ENCODE measurements at regions not wholly inside any gene's neighbourhood (a gene's known extent, or its start where the extent isn't known, plus 50 kb on each side); places are given as distances from the start of the nearest gene placed in this dataset.
"Not testable (repeated sequence)": the region's sequence is repeated elsewhere in the genome, so short reads cannot be mapped to it uniquely, and the experiment has no call there.

GRCh38 chr11:67776852-67777520 lies 102.6 kb upstream of the ALDH3B2 start:
- no peak for DNase-seq (ENCODE audit: low read depth in 1 of 2, low spot score in 1 of 2)

GRCh38 chr11:67774175-67774574 lies 99.8 kb upstream of the ALDH3B2 start:
- not testable (repeated sequence) for DNase-seq (ENCODE audit: low read depth in 1 of 2, low spot score in 1 of 2)

DNA sequence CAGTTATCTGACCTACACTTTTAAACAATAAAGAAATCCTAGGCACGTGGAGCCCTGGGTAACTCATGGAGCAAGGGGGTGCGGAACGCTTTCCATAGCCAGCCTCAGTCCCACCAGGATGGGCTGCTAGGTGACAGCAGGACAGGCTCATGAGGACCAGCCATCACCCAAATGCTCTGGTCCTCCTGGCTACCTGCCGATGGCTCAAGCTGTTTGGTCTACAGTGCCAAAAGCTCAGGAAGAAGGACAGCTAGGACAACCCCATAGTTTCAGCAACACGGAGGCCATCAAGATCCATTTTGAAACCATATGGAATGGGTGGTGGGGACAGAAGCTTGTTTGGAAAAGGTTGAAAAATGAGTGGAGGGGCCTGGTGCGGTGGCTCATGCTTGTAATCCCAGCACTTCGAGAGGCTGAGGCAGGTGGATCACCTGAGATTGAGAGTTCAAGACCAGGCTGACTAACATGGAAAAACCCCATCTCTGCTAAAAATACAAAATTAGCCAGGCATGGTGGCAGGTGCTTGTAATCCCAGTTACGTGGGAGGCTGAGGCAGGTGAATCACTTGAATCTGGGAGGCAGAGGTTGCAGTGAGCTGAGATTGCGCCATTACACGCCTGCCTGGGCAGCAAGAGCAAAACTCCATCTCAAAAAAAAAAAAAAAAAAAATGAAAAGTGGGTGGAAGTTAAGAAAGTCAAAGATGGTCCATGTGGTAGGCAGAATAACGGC lies 93.7 kb upstream of the ALDH3B2 start:
- DNase-seq (ENCODE audit: low read depth in 1 of 2, low spot score in 1 of 2) = not testable (repeated sequence)

- not testable (repeated sequence) for DNase-seq (ENCODE audit: low read depth in 1 of 2, low spot score in 1 of 2)
Measured at GRCh38 chr11:67761211-67761610, 86.8 kb upstream of the ALDH3B2 start.

- not testable (repeated sequence) for DNase-seq (ENCODE audit: low read depth in 1 of 2, low spot score in 1 of 2)
Measured at GRCh38 chr11:67759321-67759720, 84.9 kb upstream of the ALDH3B2 start.

DNA sequence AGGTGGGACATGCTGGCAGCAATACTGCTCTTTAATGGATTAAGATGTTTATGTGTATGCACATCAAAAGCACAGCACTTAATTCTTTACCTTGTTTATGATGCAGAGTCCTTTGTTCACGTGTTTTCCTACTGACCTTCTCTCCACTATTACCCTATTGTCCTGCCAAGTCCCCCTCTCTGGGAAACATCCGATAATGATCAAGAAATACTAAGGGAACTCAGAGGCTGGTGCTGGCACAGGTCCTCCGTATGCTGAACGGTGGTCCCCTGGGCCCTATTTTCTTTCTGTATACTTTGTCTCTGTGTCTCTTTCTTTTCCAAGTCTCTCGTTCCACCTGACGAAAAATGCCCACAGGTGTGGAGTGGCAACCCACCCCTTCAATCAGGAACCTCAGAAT lies 84.0 kb upstream of the ALDH3B2 start:
- not testable (repeated sequence) for DNase-seq (ENCODE audit: low read depth in 1 of 2, low spot score in 1 of 2)

GRCh38 chr11:67758009-67758408 lies 83.6 kb upstream of the ALDH3B2 start:
- DNase-seq (ENCODE audit: low read depth in 1 of 2, low spot score in 1 of 2) = not testable (repeated sequence)

DNA sequence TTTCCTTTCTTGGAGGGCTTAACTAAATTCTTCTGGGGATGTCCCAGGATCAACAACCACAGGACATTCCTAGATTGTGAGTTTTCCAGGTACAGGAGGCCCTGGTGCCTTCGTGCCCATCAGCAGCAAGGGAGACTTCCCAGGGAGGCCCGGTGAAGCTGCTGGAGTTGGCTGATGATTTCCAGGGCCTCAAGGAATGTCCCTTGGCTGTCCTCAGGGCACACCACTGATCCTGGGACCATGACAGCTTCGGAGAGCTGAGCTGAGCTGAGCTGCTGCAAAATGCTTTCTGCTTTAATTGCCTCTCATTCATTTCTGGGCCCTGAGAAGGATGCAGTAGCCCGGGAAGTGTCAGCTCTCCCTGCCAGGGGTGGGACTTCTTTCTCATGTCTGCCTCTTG lies 79.4 kb upstream of the ALDH3B2 start:
- DNase-seq (ENCODE audit: low read depth in 1 of 2, low spot score in 1 of 2) = not testable (repeated sequence)

DNA sequence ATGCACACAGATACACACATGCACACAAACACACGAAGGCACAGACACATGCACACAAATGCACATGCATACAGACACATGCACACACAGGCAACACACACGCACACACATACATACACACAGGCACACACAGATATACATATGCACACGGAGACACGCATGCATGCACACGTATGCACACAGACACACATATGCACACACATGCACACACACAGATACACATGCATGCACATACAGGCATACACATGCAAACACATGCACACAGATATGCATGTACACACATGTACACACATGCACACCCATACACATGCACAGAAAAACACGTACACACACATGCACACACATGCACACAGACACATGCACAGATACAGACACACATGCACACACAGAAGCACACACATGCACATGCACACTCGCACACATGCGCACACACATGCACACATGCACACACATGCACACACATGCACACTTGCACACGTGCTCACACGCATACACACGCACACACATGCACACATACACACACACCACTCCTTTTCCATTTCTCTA lies 70.8 kb upstream of the ALDH3B2 start:
- DNase-seq (ENCODE audit: low read depth in 1 of 2, low spot score in 1 of 2) = no peak

DNA sequence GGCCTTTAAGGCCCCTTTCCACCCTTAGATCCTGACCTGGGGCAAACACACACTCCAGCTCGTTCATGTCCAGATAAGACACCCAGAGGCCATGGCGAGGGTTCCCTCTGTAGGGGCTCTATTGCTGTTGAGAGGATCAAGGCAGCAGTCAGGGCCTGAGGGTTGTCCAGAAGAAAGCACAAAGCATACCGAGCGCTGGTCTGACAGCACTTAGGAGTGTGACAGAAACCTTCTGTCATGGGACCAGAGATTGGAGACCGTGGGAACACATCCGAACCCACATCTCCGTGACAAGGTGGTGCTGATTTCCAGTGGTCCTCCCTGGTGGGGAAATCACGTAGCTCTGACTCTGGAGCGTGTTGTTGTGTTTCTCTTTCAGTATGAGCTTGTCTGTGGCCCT lies 69.8 kb upstream of the ALDH3B2 start:
- DNase-seq (ENCODE audit: low read depth in 1 of 2, low spot score in 1 of 2) = not testable (repeated sequence)

DNA sequence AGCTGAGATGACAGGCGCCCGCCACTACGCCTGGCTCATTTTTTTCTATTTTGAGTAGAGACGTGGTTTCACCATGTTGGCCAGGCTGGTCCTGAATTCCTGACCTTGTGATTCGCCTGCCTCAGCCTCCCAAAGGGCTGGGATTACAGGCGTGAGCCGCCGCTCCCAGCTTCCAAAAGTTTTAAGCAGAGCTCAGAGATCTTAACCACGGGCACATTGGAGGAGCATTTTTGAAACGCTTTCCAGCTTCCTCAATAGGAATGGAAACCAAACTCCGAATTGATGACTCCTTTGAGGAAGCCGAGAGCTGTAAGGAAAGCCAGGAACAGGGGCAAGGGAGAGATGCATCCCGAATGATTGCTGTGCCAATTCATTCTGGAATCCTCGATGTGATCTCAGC lies 63.8 kb upstream of the ALDH3B2 start:
- not testable (repeated sequence) for DNase-seq (ENCODE audit: low read depth in 1 of 2, low spot score in 1 of 2)

DNA sequence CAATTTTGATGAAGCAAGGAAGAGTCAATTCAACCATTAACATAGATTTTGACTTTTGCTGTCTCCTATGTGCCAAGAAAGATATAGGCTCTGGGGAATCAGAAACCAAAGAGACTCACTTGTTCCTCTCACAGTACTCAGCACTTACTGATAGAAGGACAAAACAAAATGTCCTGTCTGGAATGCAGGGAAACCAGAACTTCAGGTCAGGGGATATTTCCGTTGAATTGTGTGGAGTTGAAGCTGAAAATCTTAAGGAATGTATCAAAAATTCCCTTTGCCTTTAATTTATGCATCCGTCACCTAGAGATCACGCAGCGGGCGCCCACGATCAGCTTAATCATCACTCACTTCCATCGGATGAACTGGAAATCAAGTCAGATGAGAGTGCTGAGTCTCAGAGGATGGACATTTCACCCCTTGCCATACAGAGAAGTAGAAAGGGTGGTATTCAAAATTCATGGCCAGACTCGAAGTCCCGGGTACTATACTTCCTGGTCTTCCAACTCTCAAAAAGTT lies 63.2 kb upstream of the ALDH3B2 start:
- DNase-seq (ENCODE audit: low read depth in 1 of 2, low spot score in 1 of 2) = not testable (repeated sequence)

DNA sequence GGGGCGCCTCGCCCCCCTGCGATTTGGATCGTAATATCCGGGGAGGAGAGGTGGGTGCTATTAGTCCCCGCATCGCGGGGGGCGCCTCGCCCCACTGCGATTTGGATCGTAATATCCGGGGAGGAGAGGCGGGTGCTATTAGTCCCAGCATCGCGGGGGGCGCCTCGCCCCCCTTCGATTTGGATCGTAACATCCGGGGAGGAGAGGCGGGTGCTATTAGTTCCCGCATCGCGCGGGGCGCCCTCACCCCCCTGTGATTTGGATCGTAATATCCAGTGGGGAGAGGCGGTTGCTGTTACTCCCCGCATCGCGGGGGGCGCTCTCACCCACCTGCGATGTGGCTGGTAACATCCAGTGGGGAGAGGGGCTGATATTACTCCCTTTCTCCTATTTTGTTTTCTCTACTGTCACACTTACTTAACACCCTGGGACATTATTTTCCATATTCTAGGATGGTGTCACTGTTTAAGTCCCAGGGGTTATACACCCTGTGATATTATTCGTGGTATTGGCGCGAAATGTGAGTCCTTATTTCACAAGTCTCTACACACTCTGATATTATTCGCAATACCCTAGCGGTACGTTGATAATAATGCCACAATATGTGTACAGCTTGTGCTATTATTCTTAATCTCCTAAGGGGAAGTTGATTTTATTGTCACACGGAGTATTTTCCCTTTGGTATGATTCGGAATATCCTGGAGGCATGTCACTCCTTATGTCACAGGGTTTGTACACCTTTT lies 57.8 kb upstream of the ALDH3B2 start:
- DNase-seq (ENCODE audit: low read depth in 1 of 2, low spot score in 1 of 2) = peak; percentile 7 to 46

DNA sequence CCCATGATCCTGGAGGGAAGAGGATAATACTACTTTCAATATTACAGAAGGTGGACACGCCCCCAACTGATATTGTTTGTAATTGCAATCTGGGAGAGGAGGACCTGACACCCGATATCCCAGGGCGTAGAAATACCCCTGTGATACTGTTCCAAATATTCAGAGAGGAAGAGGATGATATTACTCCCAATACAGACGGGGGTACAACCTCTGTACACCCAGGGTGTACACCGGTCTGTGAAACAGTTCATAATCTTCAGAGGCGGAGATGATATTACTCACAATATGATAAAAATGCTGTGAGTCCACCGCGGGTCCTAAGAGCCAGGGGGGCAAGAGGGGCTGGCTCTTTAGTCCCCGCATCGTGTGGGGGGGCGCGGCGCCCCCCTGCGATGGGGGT lies 57.2 kb upstream of the ALDH3B2 start:
- no peak for DNase-seq (ENCODE audit: low read depth in 1 of 2, low spot score in 1 of 2)

GRCh38 chr11:67728163-67728571 lies 53.7 kb upstream of the ALDH3B2 start:
- not testable (repeated sequence) for DNase-seq (ENCODE audit: low read depth in 1 of 2, low spot score in 1 of 2)

- peak in 1 of 2 donors; percentile 35 for DNase-seq (ENCODE audit: low read depth in 1 of 2, low spot score in 1 of 2)
Measured at GRCh38 chr11:67727066-67728040, 52.9 kb upstream of the ALDH3B2 start.

All from stimulated activated CD4-positive, alpha-beta T cell treated with anti-CD3 and anti-CD28 coated beads, Interleukin-15, amount 100 ng/mL, for 1 hour (primary cell).